IMR-90 (cell line): ENCODE measurements at regions not wholly inside any gene's neighbourhood (a gene's known extent, or its start where the extent isn't known, plus 50 kb on each side); places are given as distances from the start of the nearest gene placed in this dataset.

ENCODE experiments used
- ATAC-seq: fragments of 200-7000 bp; cut with Tn5 transposase; 2 replicates; pipeline ENCODE4 v1.9.1; 2020; ENCODE audit warnings: low read depth, mild to moderate bottlenecking, moderate library complexity
- BruUV-seq: library from RNA; stranded (reverse); fragments of 400-500 nt; replicated peaks from 2 replicates; lab custom pipeline; 2021; lab: Mats Ljungman, UMichigan
- CTCF ChIA-PET: fragments of 300-600 bp; formaldehyde crosslinking; extraction: SDS; loops from one replicate; lab custom pipeline; 2021; ENCODE audit warnings: antibody characterized with exemption; lab: Yijun Ruan, JAX
- POLR2A ChIA-PET: fragments of 300-600 bp; sonication (Branson Sonifier 250); formaldehyde crosslinking; loops from one replicate; lab custom pipeline; 2022; ENCODE audit warnings: antibody characterized with exemption; ENCODE audit not compliant: unreplicated experiment; lab: Charles Lee
- DNase-seq: peaks from one replicate; pipeline ENCODE4 v3.0.0; 2013
- H2AFZ ChIP-seq: replicated peaks from 2 replicates; pipeline ENCODE3; 2013; ENCODE audit warnings: low read length, mild to moderate bottlenecking; ENCODE audit not compliant: poor library complexity
- H2AK5ac ChIP-seq: 2 replicates; pipeline ENCODE4 v1.6.1; 2013; ENCODE audit warnings: low read depth, low read length, inconsistent platforms
- H2AK9ac ChIP-seq: replicated peaks from 2 replicates; pipeline ENCODE3; 2013; ENCODE audit warnings: mild to moderate bottlenecking, low read depth, low read length, moderate library complexity; ENCODE audit not compliant: poor library complexity
- H2BK120ac ChIP-seq: 2 replicates; pipeline ENCODE4 v1.6.1; 2013; ENCODE audit warnings: low read depth, low read length, inconsistent platforms
- H2BK15ac ChIP-seq: 3 replicates; pipeline ENCODE4 v1.6.1; 2013; ENCODE audit warnings: low read depth, low read length, inconsistent platforms
- H2BK20ac ChIP-seq: 2 replicates; pipeline ENCODE4 v1.6.1; 2013; ENCODE audit warnings: low read depth, mild to moderate bottlenecking, inconsistent platforms, low read length, moderate library complexity
- H2BK5ac ChIP-seq: 2 replicates; pipeline ENCODE4 v1.6.1; 2013; ENCODE audit warnings: mild to moderate bottlenecking, low read depth, low read length, inconsistent platforms; ENCODE audit not compliant: poor library complexity, severe bottlenecking
- H3K14ac ChIP-seq: replicated peaks from 2 replicates; pipeline ENCODE4 v1.6.1; 2013; ENCODE audit warnings: low read depth, low read length, inconsistent platforms
- H3K18ac ChIP-seq: 2 replicates; pipeline ENCODE4 v1.6.1; 2013; ENCODE audit warnings: low read depth, low read length, control low read depth
- H3K23ac ChIP-seq: 2 replicates; pipeline ENCODE4 v1.6.1; 2013; ENCODE audit warnings: low read depth, low read length, inconsistent platforms
- H3K27ac ChIP-seq: 2 replicates; pipeline ENCODE4 v1.5.1; 2013; ENCODE audit warnings: mild to moderate bottlenecking, control low read depth, low read length; ENCODE audit not compliant: insufficient read depth
- H3K27me3 ChIP-seq: 2 replicates; pipeline ENCODE4 v1.6.1; 2013; ENCODE audit warnings: low read length; ENCODE audit not compliant: control insufficient read depth, insufficient read depth
- H3K36me3 ChIP-seq: 2 replicates; pipeline ENCODE4 v1.6.1; 2013; ENCODE audit warnings: low read length, mixed read lengths; ENCODE audit not compliant: control insufficient read depth, insufficient read depth
- H3K4ac ChIP-seq: 2 replicates; pipeline ENCODE4 v1.6.1; 2013; ENCODE audit warnings: low read depth, low read length, inconsistent platforms
- H3K4me1 ChIP-seq: 2 replicates; pipeline ENCODE4 v1.6.1; 2013; ENCODE audit warnings: low read length, mixed read lengths; ENCODE audit not compliant: control insufficient read depth, insufficient read depth
- H3K4me2 ChIP-seq: 2 replicates; pipeline ENCODE4 v1.6.1; 2013; ENCODE audit warnings: low read depth, mild to moderate bottlenecking, control low read depth, low read length, moderate library complexity
- H3K4me3 ChIP-seq: 2 replicates; pipeline ENCODE4 v1.5.1; 2013; ENCODE audit warnings: low read depth, mild to moderate bottlenecking, control low read depth, low read length, moderate library complexity; ENCODE audit not compliant: insufficient read depth
- H3K56ac ChIP-seq: 2 replicates; pipeline ENCODE4 v1.6.1; 2013; ENCODE audit warnings: low read length, inconsistent platforms; ENCODE audit not compliant: insufficient read depth; ENCODE audit errors: extremely low read depth
- H3K79me1 ChIP-seq, 2 experiments: 2 replicates each; pipeline ENCODE4 v1.6.1; 2013; ENCODE audit warnings: low read length in 2 of 2, inconsistent platforms in 1 of 2, low read depth in 1 of 2
- H3K9ac ChIP-seq: 2 replicates; pipeline ENCODE4 v1.6.1; 2013; ENCODE audit warnings: low read depth, low read length, control low read depth
- H3K9me1 ChIP-seq: 2 replicates; pipeline ENCODE4 v1.6.1; 2013; ENCODE audit warnings: low read length, inconsistent platforms; ENCODE audit not compliant: insufficient read depth
- H3K9me3 ChIP-seq: 2 replicates; pipeline ENCODE4 v1.6.1; 2013; ENCODE audit warnings: low read length; ENCODE audit not compliant: control insufficient read depth, insufficient read depth
- H4K20me1 ChIP-seq: 2 replicates; pipeline ENCODE4 v1.6.1; 2013; ENCODE audit warnings: low read length, inconsistent platforms; ENCODE audit not compliant: insufficient read depth
- H4K5ac ChIP-seq: 2 replicates; pipeline ENCODE4 v1.6.1; 2013; ENCODE audit warnings: mild to moderate bottlenecking, low read depth, low read length, control low read depth
- H4K8ac ChIP-seq, 2 experiments: 2 replicates each; pipeline ENCODE4 v1.6.1; 2013; ENCODE audit warnings: low read depth in 2 of 2, low read length in 2 of 2, control low read depth in 1 of 2, inconsistent platforms in 1 of 2
- H4K91ac ChIP-seq: 2 replicates; pipeline ENCODE4 v1.6.1; 2013; ENCODE audit warnings: low read depth, low read length, inconsistent platforms; ENCODE audit not compliant: insufficient read depth
- BHLHE40 ChIP-seq: fragments of 150-350 bp; IDR thresholded peaks from 2 replicates; pipeline ENCODE4 v1.6.1; 2016; ENCODE audit warnings: mild to moderate bottlenecking, low read depth, low read length
- CEBPB ChIP-seq: IDR thresholded peaks from 2 replicates; pipeline ENCODE4 v1.6.1; 2012; ENCODE audit warnings: low read depth, low read length, improper control_type of control experiment
- CHD1 ChIP-seq: IDR thresholded peaks from 2 replicates; pipeline ENCODE4 v1.6.1; 2012; ENCODE audit warnings: low read depth, low read length, improper control_type of control experiment
- FOS ChIP-seq: fragments of 150-350 bp; IDR thresholded peaks from 2 replicates; pipeline ENCODE4 v1.6.1; 2016; ENCODE audit warnings: low read depth, low read length
- MAFK ChIP-seq: IDR thresholded peaks from 2 replicates; pipeline ENCODE4 v1.6.1; 2012; ENCODE audit warnings: low read depth, low read length, improper control_type of control experiment
- MAZ ChIP-seq: IDR thresholded peaks from 2 replicates; pipeline ENCODE4 v1.6.1; 2012; ENCODE audit warnings: low read depth, mild to moderate bottlenecking, low read length, improper control_type of control experiment, moderate library complexity, borderline replicate concordance
- MXI1 ChIP-seq: IDR thresholded peaks from 2 replicates; pipeline ENCODE4 v1.6.1; 2012; ENCODE audit warnings: low read depth, mild to moderate bottlenecking, low read length, moderate library complexity, borderline replicate concordance
- NFE2L2 ChIP-seq: fragments of 150-350 bp; IDR thresholded peaks from 2 replicates; pipeline ENCODE4 v1.6.1; 2016; ENCODE audit warnings: low read depth, mild to moderate bottlenecking, low read length
- POLR2A ChIP-seq: IDR thresholded peaks from 2 replicates; pipeline ENCODE4 v1.6.1; 2012; ENCODE audit warnings: mild to moderate bottlenecking, low read depth, low read length
- RAD21 ChIP-seq: IDR thresholded peaks from 2 replicates; pipeline ENCODE4 v1.6.1; 2012; ENCODE audit warnings: low read length, improper control_type of control experiment
- RCOR1 ChIP-seq: IDR thresholded peaks from 2 replicates; pipeline ENCODE4 v1.6.1; 2012; ENCODE audit warnings: mild to moderate bottlenecking, low read length, improper control_type of control experiment; ENCODE audit not compliant: insufficient replicate concordance
- RFX5 ChIP-seq: IDR thresholded peaks from 2 replicates; pipeline ENCODE4 v1.8.0; 2012; ENCODE audit warnings: low read depth, mild to moderate bottlenecking, low read length, moderate library complexity
- SMC3 ChIP-seq: fragments of 150-350 bp; IDR thresholded peaks from 2 replicates; pipeline ENCODE4 v1.6.1; 2016; ENCODE audit warnings: low read depth, mild to moderate bottlenecking, antibody characterized with exemption, low read length, moderate library complexity
- WGBS, 2 experiments: methylation state at CpG; one replicate each; pipeline versions ENCODE4 v1.1.5 to v1.1.7; 2013; ENCODE audit warnings: missing lambda C conversion rate in 2 of 2; ENCODE audit not compliant: insufficient read length in 1 of 2; ENCODE audit errors: extremely low coverage in 2 of 2; 5-methylcytosine and 5-hydroxymethylcytosine counted together
- dilution Hi-C: fragments of 300-500 bp; cut with HindIII; formaldehyde crosslinking; loops from one replicate; pipeline ENCODE4 v1.14.3; 2018; ENCODE audit warnings: low sequenced_read_pairs; ENCODE audit not compliant: unreplicated experiment
- in situ Hi-C: fragments of 300-500 bp; cut with MboI; formaldehyde crosslinking; loops from 3 replicates; pipeline ENCODE4 v1.14.3; 2019; ENCODE audit warnings: low sequenced_read_pairs, inconsistent platforms, mixed read lengths
- intact Hi-C: fragments of 100-400 bp; cut with micrococcal nuclease; formaldehyde crosslinking; loops from 2 replicates; pipeline ENCODE4 v1.10.0; 2022
- TF ChIP-seq, protein P1 (sequence below): fragments of 150-350 bp; IDR thresholded peaks from 2 replicates; pipeline ENCODE4 v1.6.1; 2016; ENCODE audit warnings: low read depth, mild to moderate bottlenecking, low read length, moderate library complexity, borderline replicate concordance
- TF ChIP-seq, protein P2 (sequence below): fragments of 150-350 bp; IDR thresholded peaks from 2 replicates; pipeline ENCODE4 v1.6.1; 2017; ENCODE audit warnings: mild to moderate bottlenecking, antibody characterized with exemption, low read length, low read depth
- TF ChIP-seq, protein P3 (sequence below): conservative IDR thresholded peaks from 2 replicates; pipeline ENCODE4 v1.5.1; 2012; ENCODE audit warnings: mild to moderate bottlenecking, low read depth, low read length, improper control_type of control experiment

DNA sequence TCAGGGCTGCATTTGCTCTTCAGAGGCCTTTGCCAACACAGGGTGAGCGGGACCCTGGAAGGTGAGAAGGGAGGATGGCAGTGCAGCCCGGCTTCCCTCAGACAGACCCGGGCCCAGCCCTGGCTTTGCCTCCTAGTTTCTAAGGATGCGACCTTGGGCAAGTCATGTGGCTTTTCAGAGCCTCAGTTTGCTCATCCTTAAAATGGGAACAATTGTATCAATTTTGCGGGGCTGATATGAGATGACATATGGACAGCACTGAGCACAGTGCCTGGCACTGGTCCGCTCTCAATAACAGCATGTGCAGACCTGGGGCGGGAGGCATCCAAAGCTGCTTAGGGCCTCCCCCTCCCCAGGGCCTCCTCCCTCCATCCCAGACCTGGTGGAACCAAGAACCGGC lies 74.7 kb upstream of the THY1 start:
- Histone ChIP-seq H2BK20ac (no peak overlapping the region), H3K9me3 (no peaks in the 10 kb centered on the region), H4K91ac (no peak overlapping the region), H2BK5ac (no peak overlapping the region), H3K9ac (no peak overlapping the region), H4K8ac (no peak overlapping the region), H3K79me1 (no peaks in the 10 kb centered on the region), H2AFZ (no peak overlapping the region), H3K18ac (no peak overlapping the region), H2BK15ac (no peak overlapping the region), H3K4me2 (no peak overlapping the region), H3K56ac (no peak overlapping the region), H3K23ac (no peak overlapping the region), H2BK120ac (no peak overlapping the region), H2AK5ac (no peak overlapping the region), H3K9me1 (no peaks in the 10 kb centered on the region), H3K36me3 (no peaks in the 10 kb centered on the region), H3K4me3 (no peak overlapping the region), H3K4ac (no peak overlapping the region), H3K14ac (no peak overlapping the region), H4K5ac (no peak overlapping the region), H3K4me1 (no peaks in the 10 kb centered on the region), H4K20me1 (no peaks in the 10 kb centered on the region), H2AK9ac (no peak overlapping the region), H3K27me3 (peaks cover 67% of the 10 kb centered on the region), H3K27ac (no peak overlapping the region)
- TF ChIP-seq SMC3 (no peak), CHD1 (no peak), FOS (no peak), RAD21 (no peak), RFX5 (no peak), MAZ (no peak), NFE2L2 (no peak), MXI1 (no peak), MAFK (no peak), POLR2A (no peak), BHLHE40 (no peak), RCOR1 (no peak), CEBPB (no peak)
- TF ChIP-seq, protein P1, sequence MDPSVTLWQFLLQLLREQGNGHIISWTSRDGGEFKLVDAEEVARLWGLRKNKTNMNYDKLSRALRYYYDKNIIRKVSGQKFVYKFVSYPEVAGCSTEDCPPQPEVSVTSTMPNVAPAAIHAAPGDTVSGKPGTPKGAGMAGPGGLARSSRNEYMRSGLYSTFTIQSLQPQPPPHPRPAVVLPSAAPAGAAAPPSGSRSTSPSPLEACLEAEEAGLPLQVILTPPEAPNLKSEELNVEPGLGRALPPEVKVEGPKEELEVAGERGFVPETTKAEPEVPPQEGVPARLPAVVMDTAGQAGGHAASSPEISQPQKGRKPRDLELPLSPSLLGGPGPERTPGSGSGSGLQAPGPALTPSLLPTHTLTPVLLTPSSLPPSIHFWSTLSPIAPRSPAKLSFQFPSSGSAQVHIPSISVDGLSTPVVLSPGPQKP: no peak
- TF ChIP-seq, protein P2, sequence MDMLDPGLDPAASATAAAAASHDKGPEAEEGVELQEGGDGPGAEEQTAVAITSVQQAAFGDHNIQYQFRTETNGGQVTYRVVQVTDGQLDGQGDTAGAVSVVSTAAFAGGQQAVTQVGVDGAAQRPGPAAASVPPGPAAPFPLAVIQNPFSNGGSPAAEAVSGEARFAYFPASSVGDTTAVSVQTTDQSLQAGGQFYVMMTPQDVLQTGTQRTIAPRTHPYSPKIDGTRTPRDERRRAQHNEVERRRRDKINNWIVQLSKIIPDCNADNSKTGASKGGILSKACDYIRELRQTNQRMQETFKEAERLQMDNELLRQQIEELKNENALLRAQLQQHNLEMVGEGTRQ: no peak
- TF ChIP-seq, protein P3, sequence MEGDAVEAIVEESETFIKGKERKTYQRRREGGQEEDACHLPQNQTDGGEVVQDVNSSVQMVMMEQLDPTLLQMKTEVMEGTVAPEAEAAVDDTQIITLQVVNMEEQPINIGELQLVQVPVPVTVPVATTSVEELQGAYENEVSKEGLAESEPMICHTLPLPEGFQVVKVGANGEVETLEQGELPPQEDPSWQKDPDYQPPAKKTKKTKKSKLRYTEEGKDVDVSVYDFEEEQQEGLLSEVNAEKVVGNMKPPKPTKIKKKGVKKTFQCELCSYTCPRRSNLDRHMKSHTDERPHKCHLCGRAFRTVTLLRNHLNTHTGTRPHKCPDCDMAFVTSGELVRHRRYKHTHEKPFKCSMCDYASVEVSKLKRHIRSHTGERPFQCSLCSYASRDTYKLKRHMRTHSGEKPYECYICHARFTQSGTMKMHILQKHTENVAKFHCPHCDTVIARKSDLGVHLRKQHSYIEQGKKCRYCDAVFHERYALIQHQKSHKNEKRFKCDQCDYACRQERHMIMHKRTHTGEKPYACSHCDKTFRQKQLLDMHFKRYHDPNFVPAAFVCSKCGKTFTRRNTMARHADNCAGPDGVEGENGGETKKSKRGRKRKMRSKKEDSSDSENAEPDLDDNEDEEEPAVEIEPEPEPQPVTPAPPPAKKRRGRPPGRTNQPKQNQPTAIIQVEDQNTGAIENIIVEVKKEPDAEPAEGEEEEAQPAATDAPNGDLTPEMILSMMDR: no peak
- ChIA-PET CTCF (no interaction called here), POLR2A (no interaction called here)
- no TSS peak for BruUV-seq
- in situ Hi-C loops (no loop called here), intact Hi-C loops (no loop called here), dilution Hi-C loops (no loop called here)
- 63% methylated on average over 6 of the region's 8 CpGs; no CpG with 5 or more reads in 1 of the 2 experiments for WGBS, 2 experiments
- ATAC-seq (no peak), DNase-seq (no peak)
